ENCODE measurements at regions not wholly inside any gene's neighbourhood (a gene's known extent, or its start where the extent isn't known, plus 50 kb on each side); places are given as distances from the start of the nearest gene placed in this dataset.

- TF ChIP-seq CTCF (IDR thresholded peaks at IDR 0.05; ENCODE audit: insufficient read depth, low read depth, low read length) (no peak), EZH2 (IDR thresholded peaks at IDR 0.05; ENCODE audit: insufficient read depth, low read length) (no peak)
Measured at GRCh38 chr9:113665064-113665463, 201.5 kb downstream of the RGS3 start.

Data from astrocyte (in vitro differentiated cells and primary cell).